Mononuclear cell (primary cell): ENCODE measurements at regions not wholly inside any gene's neighbourhood (a gene's known extent, or its start where the extent isn't known, plus 50 kb on each side); places are given as distances from the start of the nearest gene placed in this dataset.

ENCODE experiments used
- H3K27me3 ChIP-seq: 2 replicates; pipeline ENCODE4 v1.6.0; 2011; ENCODE audit warnings: low read length, control low read depth; ENCODE audit not compliant: insufficient read depth
- H3K4me1 ChIP-seq: 2 replicates; pipeline ENCODE4 v1.5.1; 2011; ENCODE audit warnings: mild to moderate bottlenecking, low read length, control low read depth; ENCODE audit not compliant: insufficient read depth
- H3K4me3 ChIP-seq: 2 replicates; pipeline ENCODE4 v1.5.1; 2011; ENCODE audit warnings: mild to moderate bottlenecking, low read length, moderate library complexity
- H3K9me3 ChIP-seq: 2 replicates; pipeline ENCODE4 v1.5.1; 2011; ENCODE audit warnings: low read depth, mild to moderate bottlenecking, control low read depth, low read length

DNA sequence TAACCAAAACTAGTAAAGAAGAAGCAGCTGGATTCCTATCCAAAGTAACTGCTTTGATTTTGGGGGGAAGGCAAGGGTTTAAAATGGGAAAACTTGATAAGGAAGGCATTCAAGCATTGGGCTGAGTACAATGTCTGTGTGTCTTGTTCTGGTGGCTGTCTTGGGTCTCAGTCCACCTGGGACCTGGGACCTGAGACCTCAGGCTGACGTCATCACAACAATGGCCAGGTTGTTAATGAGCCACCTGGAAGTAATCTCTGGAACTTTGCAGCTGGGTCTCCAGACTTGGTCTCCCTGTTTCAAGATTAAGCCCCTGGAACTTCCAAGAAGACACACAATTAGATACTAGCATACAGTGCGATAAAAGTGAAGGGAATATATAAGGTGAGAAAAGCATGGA is 157.5 kb downstream of the PIK3R1 start:
- peaks cover 47% of the 10 kb centered on the region for H3K4me1 ChIP-seq
- H3K4me3 ChIP-seq, result no peak overlapping the region
- no peaks in the 10 kb centered on the region for H3K9me3 ChIP-seq
- no peaks in the 10 kb centered on the region for H3K27me3 ChIP-seq

DNA sequence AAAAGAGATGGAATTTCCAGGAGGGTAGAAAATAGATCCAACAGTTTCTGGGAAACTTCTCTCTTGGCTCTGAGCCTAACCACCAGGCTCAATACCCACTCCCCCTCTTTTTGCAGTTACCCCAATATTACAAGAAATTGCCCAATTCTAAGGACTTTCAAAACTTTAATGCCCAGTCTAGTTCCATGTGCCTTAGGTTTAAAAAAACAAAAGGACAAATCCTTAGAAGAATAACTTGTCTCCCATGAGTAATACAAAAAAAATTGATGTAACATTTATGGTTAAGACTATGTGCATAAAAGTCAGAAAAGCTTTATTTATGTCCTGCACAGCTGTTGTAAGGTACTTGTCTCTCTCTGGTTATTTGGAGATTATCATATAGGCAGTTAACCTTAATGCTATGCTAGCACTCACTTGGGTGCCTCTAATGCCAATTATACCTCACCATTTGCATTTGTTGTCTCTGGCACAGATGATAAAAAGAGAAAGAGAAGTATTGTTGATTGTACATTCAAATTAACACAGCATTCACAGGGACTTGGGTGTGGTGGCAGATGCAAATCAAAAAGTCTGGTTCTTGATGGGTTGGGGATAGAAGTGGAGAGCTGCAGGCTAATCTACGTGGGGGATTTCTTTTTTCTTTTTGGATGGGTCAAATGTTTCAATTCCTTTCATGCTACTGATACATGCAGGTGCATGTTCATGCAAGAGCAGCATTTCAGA is 159.4 kb downstream of the PIK3R1 start:
- H3K9me3 ChIP-seq, result no peaks in the 10 kb centered on the region
- H3K4me1 ChIP-seq, result peaks cover 47% of the 10 kb centered on the region
- H3K4me3 ChIP-seq, result no peak overlapping the region

DNA sequence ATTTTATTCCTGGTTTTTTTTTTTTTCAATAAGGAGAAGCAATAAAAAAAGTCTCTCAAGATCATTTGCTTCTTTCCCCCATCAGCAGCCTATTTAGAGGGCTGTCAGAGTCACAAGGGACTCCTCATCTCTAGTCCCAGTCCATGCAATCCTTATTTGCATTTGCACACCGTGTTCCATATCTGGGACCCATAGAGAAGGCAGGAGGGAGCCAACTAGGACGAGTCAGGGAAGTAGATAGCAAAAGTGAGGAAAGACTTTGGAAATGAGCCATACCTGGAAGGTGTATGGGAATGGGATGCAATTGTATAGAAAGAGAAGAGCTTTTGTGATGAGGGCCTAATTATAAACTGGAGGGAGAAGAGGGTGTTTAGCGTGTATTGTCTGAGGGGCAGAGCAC is 160.0 kb downstream of the PIK3R1 start:
- H3K27me3 ChIP-seq, result no peaks in the 10 kb centered on the region
- no peak overlapping the region for H3K4me3 ChIP-seq
- H3K9me3 ChIP-seq, result no peaks in the 10 kb centered on the region
- peaks cover 48% of the 10 kb centered on the region for H3K4me1 ChIP-seq

More for the DNA sequence above, 159.4 kb downstream of the PIK3R1 start:
- no peaks in the 10 kb centered on the region for H3K27me3 ChIP-seq

DNA sequence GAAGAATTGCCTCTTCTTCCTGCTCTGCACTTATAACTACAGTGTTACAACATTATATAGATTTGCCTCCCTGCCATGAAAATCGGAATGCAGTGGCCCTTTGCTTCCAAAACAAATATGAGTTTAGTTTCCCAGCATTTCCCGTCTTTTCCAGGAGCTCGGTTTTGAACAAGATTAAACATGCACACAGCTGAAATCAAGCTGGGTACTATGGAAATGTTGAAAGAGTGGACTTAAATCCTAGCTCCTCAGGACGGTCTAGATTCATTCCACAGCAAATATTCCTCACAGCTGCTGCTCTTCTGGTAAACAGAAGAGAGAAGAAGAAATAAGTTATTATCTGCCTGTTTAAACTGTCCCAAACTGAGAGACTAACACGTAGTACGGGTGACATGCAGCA is 161.4 kb downstream of the PIK3R1 start:
- Histone ChIP-seq H3K4me1 (peaks cover 49% of the 10 kb centered on the region), H3K27me3 (no peaks in the 10 kb centered on the region), H3K9me3 (no peaks in the 10 kb centered on the region), H3K4me3 (no peak overlapping the region)

DNA sequence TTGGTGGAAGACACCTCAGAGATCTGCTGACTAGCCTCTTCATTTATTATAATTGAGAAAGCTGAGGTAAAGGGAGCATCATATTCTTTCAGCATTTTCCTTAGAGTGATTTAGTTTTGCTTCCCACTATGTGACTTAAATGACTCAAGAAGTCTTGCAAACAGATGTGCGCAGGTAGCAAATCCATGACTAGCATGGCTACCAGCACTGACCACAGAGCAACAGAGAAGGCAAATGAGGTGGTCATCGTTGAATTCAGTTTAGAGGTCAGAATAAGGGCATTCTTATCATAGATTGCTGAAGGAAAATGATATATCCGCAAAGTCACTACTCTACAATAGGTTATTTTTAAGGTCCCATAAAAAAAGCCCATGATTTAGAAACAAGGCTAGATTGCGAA is 162.2 kb downstream of the PIK3R1 start:
- Histone ChIP-seq H3K4me3 (no peak overlapping the region), H3K9me3 (no peaks in the 10 kb centered on the region), H3K4me1 (peaks cover 50% of the 10 kb centered on the region), H3K27me3 (no peaks in the 10 kb centered on the region)

DNA sequence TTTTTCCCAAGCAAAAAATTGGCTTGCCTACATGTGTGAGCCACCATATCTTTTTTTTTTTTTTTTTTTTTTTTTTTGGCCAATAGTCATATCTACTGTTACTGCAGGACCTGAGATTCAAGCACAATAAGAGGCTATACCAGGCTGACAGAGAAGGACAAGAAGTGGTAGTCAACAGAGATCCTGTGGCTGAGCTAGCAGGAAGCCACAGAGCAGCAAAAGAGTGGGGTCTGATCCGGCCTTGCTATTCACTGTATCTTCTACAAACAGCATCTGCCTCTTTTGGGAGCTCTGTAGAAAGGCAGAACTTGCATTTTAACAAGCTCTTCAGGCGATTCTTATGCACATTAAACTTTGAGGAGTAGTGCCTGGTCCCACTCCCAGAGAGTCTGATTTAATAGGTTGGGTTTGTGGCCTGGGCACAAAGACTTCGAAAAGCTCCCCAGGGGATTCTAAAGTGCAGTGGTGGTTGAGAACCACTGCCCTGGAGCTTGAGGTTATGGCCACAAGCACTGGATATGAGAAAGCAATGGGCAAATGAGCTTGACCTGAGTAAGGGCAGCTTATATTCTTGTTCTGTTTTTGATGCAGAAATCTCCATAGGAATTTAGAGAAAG is 162.8 kb downstream of the PIK3R1 start:
- H3K27me3 ChIP-seq, result no peaks in the 10 kb centered on the region
- peaks cover 50% of the 10 kb centered on the region for H3K4me1 ChIP-seq
- H3K9me3 ChIP-seq, result no peaks in the 10 kb centered on the region
- H3K4me3 ChIP-seq, result no peak overlapping the region

DNA sequence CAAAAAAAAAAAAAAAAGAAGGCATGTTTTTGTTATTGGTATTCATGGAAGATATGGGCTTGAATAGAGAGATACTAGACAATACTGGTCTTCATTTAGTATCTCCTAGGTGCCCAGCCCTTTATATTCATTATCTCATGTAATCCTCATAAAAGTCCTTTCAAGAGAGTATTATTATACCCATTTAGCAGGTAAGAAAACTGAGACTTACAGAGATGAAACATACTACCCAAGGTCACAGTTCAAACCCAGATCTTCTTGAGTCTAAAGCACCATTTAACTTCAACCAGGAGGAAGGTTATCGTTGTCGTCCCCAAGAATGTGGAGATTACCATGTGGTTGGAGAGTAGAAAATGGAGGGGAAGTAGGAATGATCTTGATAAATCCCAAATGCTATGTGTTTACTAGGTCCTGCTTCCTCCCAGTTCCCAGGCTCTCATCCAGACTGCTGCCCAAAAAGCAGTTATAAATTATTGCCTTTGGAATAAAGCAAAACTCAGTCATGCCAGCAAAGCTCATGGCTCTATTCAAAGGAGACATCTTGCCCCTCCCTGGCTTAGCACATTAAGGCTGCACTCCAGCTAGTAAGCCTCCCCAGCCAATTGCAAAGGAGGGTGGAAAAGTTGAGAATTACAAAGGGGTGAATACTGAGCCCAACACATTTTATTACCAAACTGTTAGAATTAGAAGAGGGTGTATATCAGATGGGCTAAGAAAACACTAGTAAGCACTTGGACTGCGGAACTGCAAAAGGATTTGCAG is 163.9 kb downstream of the PIK3R1 start:
- no peak overlapping the region for H3K4me3 ChIP-seq
- H3K4me1 ChIP-seq, result peaks cover 50% of the 10 kb centered on the region
- H3K9me3 ChIP-seq, result no peaks in the 10 kb centered on the region
- H3K27me3 ChIP-seq, result no peaks in the 10 kb centered on the region

DNA sequence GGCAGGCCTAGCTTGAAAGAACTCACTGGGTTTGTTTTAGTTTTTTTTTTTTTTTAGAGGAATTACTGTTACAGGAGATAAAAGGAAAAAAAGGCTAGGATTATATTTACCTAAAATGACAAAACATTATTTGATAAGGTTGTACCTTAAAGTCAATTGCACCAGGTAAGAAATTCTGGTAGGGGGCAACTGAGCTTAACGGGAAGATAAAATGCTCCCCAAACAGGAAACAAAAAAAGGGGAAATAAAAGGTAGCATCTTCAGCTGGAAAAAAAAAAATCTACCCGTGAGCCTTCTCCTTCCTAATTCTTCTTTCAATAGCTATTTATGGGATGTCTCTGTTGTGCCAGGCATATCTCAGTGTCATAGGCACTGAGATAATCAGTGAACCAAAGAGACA is 164.5 kb downstream of the PIK3R1 start:
- H3K27me3 ChIP-seq, result no peaks in the 10 kb centered on the region
- H3K4me1 ChIP-seq, result peaks cover 44% of the 10 kb centered on the region
- no peak overlapping the region for H3K4me3 ChIP-seq
- no peaks in the 10 kb centered on the region for H3K9me3 ChIP-seq

DNA sequence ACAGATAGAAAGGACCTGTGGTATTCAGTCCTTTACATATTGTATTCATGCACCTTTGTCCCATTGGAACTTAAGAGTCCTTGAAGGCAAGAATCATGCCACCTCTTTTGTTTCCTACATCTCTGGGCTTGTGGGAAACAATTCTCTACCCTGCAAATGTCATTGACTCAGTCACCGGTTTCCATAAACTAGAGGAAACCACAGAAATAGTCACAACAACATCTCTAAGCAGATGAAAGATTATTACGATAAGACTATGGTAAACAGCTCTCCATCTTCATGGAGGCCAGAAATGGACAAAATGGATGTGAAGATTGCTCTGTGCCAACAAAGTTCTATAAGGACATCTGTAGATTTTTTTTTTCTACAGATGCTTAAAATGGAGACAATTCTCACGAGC is 165.5 kb downstream of the PIK3R1 start:
- Histone ChIP-seq H3K4me3 (no peak overlapping the region), H3K4me1 (peaks cover 40% of the 10 kb centered on the region), H3K27me3 (no peaks in the 10 kb centered on the region), H3K9me3 (no peaks in the 10 kb centered on the region)

DNA sequence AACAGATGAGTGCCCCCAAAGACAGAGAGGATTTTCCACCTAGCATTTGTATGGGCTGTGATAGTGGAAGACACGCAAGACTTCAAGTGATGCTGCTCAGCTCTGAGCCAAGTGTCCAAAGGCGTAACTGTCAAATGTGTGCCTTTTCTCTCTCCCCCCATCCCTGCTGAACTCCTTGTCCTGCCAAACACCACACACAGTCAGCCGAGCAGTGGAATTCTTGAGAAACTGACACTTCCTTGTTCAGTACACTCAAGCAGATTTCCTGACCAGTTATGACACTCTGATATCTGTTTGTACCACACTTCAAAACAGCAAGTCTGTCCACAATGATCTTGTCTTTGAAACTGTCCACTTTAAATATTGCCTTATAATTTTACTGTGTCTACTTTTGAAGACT is 166.4 kb downstream of the PIK3R1 start:
- Histone ChIP-seq H3K4me1 (peaks cover 40% of the 10 kb centered on the region), H3K9me3 (no peaks in the 10 kb centered on the region), H3K27me3 (no peaks in the 10 kb centered on the region), H3K4me3 (no peak overlapping the region)

DNA sequence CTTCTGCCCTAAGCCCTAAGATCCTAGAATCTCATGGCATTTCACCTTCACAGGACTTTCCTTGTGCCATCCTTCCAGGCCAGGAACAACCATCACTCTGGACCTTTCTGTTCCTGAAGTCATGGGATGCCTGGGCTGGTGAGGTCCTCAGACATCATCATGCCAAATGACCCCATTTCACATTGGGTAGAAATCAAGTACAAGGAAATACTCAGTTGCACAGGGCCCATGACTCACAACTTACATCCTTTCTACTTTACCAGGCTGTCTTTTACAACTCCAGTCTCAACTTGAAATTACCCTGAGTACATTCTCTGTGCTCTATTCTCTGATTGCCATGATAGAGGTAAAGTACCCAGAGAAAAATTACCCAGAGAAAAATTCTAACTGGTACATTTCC is 167.1 kb downstream of the PIK3R1 start:
- H3K9me3 ChIP-seq, result no peaks in the 10 kb centered on the region
- H3K4me1 ChIP-seq, result peaks cover 38% of the 10 kb centered on the region
- H3K4me3 ChIP-seq, result no peak overlapping the region
- H3K27me3 ChIP-seq, result no peaks in the 10 kb centered on the region

DNA sequence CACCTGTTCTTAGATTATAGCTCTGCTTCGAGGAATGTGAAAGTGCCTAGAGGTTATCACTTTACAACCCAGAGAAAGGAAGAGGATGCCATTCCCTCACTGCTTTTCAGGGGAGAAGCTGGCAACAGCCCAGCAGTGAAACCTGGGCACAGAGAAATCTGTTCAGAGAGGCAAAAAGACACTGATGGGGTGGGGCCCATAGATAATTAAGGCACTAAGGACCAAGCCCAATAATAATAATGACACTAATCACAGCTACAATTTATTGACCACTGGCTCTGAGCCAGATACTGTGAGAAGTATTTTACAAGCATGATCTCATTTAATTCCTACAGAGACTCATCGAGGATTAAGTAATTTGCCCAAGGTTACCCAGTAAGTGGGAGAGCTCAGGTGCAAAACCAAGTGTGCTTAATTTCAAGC is 168.3 kb downstream of the PIK3R1 start:
- Histone ChIP-seq H3K4me1 (peaks cover 27% of the 10 kb centered on the region), H3K4me3 (no peak overlapping the region), H3K9me3 (no peaks in the 10 kb centered on the region), H3K27me3 (no peaks in the 10 kb centered on the region)

DNA sequence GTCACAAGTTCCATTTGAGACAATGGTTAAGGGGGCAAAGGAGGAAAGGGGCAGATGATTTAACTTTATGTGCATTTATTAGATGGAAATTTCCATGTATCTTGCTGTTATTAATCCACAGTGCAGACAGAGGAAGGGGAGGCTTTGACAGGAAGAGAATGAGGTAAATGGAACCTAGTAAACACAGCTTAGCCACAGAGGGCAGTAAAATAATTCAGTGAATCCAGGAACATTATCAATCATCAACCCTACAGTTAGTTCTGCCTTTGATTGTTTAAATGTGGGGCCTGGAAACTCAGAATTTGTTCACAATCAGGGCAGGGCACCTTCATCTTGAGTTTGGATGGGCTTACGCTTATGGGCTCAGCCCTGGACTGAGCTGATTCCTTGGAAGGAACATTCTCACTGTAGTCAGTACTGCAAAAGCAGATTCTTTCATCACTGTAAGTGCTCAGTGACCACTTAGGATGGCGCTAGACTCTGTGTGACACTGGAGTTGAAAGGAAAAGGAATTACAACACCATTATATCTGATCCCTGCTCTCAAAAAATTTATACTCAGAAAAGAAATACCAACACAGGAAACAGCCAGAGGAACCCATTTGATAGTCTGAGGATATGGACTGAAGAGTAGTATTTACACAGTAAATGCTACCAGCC is 169.5 kb downstream of the PIK3R1 start:
- Histone ChIP-seq H3K4me3 (no peak overlapping the region), H3K4me1 (peaks cover 24% of the 10 kb centered on the region), H3K9me3 (no peaks in the 10 kb centered on the region), H3K27me3 (no peaks in the 10 kb centered on the region)

DNA sequence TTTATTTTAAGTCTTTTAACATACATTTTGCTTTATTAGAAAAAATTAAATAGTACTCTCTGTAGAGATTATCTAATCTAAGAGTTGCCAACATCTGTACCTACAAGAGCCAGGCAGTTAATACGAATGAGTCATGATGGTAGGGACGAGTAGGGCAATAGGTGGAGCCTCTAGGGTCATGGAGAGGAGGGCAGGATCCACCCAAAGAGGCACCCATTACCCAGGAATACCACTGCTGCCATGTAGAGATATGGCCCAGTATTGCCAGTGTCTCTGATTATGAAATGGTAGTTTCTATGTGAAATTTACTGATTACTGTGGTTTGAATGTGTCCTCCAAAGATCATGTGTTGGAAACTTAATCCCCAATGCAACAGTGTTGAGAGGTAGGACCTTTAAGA is 170.4 kb downstream of the PIK3R1 start:
- peaks cover 18% of the 10 kb centered on the region for H3K4me1 ChIP-seq
- H3K27me3 ChIP-seq, result no peaks in the 10 kb centered on the region
- H3K9me3 ChIP-seq, result no peaks in the 10 kb centered on the region
- no peak overlapping the region for H3K4me3 ChIP-seq
